CD4-positive, alpha-beta T cell treated with Interleukin-6 for 4 hours (primary cell): ENCODE measurements at regions not wholly inside any gene's neighbourhood (a gene's known extent, or its start where the extent isn't known, plus 50 kb on each side); places are given as distances from the start of the nearest gene placed in this dataset.

Experiments used
- DNase-seq: peaks from one replicate; pipeline ENCODE4 v3.0.0-alpha.2; 2020; ENCODE audit warnings: mixed read lengths

DNA sequence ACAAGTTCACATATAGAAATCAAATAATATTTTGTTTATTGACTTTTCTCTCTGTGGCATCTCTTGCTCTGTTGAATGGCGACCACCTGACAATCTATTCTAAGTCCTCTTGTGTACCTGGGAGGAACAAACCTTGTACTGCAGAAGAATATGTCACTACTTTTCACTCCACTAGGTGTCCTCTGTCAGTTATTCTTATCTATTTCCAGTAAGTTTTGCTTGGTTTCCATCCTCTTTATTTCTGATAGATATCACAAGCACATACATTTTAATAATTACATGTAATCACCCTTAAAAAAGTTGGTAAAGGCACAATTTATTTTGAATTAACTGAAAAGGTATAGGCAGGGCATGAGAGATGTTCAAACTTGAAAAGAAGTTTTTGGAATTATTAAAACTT, 238.4 kb downstream of the SNCA start:
- DNase-seq, result no peak

DNA sequence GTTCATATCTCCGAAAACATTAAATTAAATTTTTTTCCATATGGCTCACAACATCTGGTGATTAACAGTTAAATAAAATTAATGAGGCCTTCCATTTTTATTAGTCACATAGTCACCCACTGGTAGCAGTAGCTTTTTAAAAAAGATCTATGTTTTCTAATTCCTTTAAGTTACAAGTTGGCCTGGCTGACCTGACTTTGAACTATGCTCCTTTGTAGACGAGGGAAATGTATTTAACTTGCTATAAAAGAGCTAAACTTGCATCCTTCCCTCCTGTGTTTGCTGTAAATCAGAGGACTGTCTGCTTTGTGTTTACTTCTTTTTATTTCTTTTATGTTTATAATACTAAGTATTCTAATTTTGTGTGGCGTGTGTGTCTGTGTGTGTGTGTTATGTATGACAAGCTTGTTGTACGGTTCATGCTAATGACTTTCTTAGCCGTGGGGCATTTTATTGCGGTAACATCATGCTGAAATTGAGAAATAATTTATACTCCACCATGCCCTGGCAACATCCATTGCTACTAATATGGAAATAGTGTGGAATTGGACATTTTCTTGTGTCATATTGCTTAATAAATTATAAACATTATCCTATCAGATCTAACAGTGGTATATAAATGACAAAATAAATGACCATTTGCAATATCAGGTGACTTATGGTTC, 241.7 kb downstream of the SNCA start:
- DNase-seq, result no peak

DNA sequence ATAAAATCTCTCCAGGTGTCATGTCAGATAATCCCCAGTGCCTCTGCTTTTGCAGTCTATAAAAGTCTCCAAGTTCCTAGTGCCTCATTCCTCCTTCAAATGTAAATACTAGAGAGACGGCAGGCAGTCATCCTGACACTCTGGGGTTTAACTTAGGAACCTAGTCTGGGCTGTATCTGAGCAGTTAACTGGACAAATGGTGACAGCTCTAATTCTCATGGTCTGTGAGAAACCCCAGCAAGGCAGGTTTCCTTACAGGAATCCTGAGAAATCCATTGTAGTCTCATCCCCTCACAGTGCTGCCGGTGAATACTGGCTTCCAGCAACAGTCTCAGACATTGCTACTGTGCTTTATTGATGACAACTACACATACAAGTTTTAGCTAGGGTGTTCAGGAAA, 246.8 kb downstream of the SNCA start:
- DNase-seq, result no peak

DNA sequence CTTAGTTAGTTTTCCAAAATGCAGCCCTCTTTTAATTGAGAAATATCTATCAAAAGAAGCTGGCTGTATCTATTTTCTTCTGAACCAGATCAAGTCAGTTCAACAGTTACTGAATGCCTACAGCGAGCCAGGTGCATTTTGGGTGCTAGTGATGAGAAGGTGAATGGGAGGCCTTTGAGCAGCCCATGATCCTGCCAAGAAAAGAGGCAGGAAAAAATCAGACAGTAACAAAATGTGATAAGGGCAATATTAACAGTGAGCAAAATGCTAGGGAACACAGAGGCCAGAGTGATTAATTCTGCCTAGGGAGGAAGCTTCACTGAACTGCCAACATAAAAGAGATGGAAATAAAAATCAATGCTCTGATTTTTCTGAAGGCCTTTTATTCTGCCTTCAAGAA, 248.5 kb downstream of the SNCA start:
- no peak for DNase-seq

DNA sequence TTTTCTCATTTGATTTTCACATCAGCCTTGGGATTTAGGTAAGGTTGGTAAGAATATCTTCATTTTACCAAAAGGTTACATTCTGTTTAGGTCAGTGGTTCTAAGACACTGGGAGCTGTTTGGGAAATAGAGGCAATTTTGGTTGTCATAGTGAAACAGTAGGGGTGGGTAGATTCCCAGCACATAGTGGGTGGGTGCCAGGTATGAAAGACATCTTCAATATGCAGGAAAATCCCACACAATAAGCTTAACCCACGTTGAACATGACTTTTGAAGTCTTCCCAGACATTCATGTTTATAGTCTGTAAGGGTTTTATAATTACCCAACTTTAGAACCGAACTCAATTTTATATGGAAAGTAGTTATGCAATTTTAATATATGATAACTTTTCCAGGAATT, 249.6 kb downstream of the SNCA start:
- DNase-seq, result no peak

DNA sequence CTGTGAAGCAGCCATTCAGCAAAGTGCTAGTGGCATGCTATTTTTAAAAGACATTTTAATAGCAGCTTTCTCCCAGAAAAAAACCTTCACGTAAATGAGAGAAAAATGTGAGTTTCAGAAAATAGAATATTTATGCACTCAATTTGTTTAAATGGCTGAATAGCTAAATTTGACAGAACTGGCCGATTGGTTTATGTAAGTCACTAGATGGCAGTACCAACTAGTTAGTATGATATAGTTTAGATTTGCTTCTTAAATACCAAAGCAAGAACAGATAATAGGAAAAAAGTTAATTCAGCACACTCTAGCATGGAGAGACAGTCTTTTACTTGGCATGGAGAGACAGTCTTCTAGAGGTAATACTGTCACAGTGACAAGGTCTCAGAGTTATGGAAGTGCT, 250.1 kb downstream of the SNCA start:
- DNase-seq, result no peak

DNA sequence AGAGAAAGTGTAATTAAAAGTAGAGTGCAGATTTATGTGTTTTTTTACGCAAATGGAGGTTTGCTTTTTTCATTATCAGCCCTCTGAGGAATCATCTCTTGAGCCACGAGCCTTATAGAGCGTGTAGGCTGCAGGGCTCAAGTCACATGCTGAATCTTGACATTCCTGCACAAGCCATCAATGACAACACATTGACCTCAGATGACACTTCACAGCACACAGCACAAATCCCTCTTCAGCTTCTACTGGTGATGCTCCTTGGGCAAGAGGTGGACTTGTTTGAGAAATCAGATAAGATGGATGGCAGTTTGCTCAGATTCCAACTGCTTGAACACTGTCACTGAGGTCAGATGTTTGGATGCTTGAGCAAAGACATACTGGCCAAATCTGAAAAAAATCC, 250.6 kb downstream of the SNCA start:
- DNase-seq, result no peak

DNA sequence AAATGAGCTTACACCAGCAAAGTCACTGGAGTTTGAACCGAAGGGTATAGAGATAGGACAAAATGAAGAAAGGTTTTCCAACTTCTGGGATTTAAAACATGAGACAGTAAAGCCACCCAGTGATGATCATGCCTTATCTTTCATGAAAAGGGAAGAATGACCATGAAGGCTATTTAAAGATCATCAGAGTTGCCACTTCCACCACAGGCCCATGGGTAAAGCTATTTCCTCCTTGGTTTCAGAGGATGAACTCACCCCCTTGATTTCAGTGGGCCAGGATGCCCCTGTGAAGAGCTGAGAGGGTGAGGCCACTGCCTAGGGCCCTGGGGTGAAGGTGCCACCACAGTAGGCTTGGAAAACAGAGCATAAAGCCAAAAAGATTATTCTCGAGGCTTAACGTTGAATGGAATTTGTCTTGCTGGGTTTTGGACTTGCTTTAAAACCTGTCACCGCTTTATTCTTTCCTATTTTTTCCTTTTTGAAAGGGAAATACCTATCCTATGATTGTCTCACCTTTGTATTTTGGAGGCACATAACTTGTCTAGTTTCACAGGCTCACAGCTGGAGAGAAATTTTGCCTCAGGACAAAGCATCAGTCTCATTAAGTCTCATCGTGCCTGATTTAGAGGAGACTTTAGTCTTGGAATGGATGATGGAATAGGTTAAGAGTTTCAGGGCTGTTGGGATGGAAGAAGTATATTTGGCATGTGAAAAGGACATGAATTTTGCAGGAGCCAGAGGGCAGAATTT, 254.0 kb downstream of the SNCA start:
- no peak for DNase-seq

DNA sequence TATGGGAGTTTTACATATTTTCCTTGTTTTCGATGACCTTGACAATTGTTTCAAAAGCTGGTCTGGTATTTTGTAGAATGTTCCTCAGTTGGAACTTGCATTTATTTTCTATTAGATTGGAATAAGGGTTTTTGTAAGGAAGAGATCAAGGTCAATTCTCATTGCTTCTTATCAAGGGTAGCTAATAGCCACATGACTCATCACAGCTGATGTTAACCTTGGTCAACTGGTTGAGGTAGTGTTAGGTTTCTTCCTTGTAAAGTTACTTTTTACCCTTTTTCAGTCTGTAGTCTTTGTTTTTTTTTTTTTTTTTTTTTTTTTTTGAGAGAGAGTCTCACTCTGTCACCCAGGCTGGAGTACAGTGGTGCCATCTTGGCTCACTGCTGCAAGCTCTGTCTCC, 257.2 kb downstream of the SNCA start:
- no peak for DNase-seq

DNA sequence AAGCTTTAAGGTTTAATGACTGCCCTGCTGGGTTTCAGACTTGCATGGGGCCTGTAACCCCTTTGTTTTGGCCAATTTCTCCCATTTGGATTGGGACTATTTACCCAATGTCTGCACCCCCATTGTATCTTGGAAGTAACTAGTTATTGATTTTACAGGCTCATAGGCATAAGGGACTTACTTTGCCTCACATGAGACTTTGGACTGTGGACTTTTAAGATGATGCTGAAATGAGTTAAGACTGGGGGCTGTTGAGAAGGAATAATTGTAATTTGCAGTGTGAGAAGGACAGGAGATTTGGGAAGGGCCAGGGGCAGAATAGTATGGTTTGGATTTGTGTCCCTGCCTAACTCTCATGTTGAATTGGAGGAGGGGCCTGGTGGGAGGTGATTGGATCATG, 260.7 kb downstream of the SNCA start:
- no peak for DNase-seq

DNA sequence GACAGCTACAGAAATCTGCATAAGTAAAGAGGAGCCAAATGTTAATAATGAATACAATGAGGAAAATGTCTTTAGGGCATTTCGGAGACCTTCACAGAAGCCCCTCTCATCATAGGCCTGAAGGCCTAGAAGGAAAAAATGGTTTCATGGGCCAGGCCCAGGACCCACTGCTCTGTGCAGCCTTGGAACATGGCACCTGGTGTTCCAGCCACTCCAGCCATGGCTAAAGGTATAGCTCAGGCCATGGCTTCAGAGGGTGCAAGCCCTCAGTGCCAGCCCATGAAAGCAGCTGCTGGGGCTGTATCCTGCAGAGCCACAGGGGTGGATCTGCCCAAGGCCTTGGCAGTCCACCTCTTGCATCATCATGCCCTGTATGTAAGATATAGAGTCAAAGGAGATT, 261.1 kb downstream of the SNCA start:
- no peak for DNase-seq

DNA sequence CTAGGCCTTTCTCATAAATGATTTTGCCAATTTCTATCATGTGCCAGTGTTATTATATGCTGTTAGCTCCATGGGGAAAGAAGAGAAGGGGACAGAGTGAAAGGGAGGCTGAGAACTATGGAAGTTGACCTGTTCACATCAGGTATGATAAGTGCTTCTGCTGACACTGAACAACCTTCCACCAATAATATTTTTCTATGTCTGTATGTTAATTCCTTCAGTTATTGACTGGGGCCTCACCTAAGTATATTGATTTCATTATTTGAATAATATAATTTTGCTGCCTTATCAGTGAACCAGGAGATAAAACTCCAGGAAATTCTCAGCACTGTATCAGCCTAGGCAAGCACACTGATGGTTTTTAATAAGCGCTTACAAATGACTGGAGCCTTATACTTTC, 262.8 kb downstream of the SNCA start:
- no peak for DNase-seq

DNA sequence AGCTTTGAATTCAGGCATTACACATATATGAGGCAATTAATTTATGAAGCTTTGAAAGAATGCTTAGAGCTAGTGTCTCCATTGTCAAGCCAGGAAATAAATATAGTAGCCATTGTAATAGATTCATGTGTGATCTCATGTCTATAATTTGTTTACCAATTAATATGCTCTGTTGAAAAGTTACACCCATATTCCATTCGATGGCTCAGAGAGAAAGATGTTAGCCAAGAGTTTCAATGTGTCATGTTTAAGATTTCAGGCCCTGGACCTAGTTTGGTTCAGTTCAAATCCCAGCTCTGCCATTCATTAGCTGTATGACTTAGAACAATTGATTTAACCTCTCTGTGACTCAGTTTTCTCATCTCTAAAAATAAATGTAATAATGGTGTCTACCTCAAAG, 263.3 kb downstream of the SNCA start:
- DNase-seq, result no peak

DNA sequence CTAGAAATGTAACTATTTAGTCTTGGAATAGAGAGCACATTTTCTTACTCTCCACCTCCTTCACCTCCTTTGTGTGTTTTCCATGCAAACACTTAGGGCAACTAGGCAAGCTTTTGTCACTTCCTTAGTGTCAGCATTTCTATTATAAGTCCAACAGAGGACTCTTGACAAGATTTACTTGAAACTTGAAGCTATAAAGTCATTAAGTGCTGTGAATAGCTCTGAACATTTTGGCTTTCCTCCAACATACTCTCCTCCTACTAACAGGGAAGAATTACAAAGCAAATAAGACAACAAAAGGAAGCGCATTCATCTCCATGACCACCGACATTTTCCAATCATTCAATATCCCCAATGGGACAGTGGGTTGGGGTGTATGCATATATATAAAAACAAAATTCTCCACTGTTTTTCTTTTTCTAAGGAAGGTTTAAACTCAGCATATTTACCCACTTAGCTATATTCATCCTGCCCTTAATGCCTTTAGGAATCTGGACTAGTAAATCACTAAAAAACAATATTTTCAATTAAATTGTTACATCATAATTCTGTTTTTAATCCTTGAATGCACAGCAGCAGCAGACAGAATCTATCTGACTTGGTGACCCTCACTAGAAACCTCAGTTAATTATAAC, 264.6 kb downstream of the SNCA start:
- DNase-seq, result no peak

DNA sequence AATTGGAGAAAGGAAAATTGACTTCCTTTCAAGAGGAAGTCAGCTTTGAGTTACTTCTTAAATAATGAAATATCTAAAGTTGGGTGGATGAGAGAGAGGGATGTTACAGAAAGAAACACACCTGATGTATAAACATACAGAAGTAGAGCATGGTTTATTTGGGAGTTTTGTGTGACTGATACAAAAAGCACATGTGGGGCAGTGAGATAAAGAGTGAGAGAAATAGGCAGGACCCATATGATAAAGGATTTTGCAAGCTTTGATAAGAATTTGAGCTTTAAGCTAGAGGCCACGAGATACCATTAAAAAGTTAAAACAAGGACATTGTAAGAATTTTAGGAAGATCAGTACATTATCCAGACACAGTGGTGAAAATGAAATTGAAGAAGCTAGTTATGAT, 263.3 kb upstream of the GPRIN3 start:
- no peak for DNase-seq

DNA sequence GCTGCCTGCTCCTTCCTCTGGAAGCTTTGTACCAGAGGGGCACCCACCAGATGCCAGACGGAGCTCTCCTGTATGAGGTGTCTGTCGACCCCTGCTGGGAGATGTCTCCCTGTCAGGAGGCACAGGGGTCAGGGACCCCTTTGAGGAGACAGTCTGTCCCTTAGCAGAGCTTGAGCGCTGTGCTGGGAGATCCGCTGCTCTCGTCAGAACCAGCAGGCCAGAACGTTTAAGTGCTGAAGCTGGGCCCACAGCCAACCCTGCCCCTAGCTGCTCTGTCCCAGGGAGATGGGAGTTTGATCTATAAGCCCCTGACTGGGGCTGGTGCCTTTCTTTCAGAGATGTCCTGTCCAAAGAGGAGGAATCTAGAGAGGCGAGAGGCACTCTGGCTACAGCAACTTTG, 260.3 kb upstream of the GPRIN3 start:
- no peak for DNase-seq

DNA sequence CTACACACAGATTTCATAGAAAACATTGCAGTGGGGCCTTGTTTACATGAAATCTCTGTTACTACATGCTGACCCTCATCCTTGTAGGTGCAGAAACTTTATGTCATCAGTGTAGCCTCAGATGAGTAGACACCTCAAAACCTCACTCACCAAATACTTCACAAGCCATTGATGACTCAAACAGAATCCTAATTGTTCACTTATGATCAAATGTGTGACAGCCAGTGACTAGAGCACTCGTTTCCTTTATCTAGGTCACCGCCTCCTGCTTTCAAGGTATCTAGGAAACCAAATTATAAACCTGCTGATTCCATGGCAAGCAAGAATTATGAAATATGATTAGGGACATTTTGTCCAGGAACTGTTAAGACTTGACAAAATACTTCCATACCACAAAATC, 255.8 kb upstream of the GPRIN3 start:
- no peak for DNase-seq

DNA sequence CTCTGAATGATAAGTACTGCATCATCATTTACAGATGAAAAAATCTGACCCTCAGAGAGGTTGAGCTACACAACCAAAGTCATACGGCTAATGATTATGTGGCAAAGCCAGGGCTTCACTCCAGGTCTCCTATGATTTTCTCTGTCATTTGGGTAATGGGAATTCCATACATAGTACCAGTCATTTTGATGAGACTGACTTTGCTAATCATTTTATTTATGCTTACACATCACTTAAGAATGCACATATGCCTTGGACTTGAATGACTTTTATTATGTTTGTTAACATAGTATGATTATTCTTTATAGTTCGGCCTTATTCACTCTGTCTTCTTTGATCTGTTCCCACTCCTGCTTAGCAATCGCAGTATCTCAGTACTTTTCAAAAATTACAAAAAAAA, 255.1 kb upstream of the GPRIN3 start:
- DNase-seq, result no peak

DNA sequence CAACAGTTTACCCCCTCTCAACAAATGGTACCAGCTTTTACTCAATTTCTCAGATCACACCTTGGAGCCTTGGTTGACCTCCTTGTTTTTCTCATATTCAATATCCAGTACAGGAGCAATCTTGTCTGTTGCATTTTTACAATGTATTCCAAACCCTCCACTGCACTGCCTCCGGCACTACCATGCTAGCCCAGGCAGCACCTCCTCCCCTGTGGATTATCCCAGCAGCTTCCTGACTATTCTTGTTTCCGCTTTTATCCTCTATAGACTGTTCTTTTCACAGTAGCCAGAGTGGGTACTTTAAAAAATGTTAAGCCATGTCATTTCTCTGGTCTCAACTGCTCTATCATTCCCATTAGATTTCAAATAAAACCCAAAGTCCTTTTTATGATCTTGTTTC, 253.4 kb upstream of the GPRIN3 start:
- no peak for DNase-seq

DNA sequence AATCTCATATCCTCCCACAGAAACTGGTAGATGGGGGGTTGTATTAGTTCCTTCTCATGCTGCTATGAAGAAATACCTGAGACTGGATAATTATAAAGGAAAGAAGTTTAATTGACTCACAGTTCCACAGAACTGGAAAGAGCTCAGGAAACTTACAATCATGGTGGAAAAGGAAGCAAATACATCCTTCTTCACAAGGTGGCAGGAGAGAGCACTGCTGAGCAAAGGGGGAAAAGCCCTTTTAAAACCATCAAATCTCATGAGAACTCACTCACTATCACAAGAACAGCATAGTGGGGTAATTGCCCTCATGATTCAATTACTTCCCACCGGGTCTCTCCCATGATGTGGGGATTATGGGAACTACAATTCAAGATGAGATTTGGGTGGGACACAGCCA, 250.5 kb upstream of the GPRIN3 start:
- no peak for DNase-seq

DNA sequence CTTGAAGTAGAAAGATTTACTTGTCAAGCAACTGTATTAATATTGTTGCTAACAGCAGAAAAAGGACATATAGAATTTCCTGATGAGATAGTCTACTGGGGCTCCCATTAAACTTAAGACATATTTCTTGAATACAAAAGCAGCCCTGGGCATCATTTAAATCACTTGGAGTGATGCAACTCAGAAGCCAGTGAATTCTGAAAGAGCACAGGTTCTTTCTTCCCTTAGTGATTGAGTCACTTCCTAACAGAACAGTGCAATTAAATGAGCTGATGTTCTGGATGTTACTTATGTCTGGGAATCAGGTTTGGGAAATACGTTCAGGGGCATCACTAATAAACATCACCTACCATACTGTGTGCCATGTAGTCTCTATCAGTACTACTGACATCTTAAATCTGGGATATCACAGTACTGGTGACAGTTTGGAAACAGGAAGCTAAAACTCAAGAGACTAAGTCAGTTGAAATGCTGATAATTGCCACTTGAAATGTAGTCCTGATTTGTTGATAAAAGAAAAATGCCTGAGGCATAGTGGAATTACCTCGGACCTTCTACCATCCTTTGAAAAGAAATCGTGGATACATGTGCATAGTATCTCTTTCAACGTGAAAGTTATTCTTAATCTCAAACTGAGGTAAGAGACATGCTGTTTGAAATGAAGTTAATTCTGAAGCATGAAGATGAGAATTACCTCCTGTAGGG, 249.2 kb upstream of the GPRIN3 start:
- DNase-seq, result no peak

DNA sequence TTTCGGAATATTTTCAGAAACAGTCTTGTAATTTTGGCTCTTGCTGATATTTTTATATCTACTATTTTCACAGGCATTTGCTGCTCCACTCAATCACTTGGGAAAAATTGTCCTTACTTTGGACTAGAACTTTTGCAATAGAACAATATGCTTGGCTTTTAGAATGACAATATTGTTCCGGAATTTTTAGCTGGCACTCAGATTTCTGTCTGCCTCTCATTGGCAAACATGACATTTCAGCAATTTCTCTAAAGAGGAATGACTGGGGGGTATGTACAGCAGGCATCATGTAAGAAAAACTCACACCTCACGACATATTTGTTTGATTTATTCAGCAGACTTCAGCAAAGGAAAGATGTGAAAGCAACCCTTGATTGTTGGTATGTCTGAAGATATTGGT, 243.6 kb upstream of the GPRIN3 start:
- no peak for DNase-seq

DNA sequence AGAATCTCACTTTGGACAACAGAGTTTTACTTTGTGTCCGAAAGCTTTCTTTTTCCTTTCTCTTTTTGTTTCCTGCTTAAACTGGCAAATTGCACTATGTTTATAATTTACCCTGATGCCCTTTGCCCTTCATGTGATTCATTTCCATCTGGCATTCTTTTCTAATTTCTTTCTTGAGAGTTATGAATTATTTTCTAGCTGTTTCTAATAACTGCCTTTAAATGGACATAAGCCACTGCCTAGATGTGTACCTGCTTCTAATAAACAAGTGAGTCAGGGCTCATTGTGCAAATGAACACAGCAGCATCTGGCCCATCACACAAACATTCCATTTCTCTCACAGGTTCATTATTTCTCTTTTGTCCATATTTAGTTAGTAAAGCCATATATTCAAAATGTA, 242.3 kb upstream of the GPRIN3 start:
- no peak for DNase-seq

DNA sequence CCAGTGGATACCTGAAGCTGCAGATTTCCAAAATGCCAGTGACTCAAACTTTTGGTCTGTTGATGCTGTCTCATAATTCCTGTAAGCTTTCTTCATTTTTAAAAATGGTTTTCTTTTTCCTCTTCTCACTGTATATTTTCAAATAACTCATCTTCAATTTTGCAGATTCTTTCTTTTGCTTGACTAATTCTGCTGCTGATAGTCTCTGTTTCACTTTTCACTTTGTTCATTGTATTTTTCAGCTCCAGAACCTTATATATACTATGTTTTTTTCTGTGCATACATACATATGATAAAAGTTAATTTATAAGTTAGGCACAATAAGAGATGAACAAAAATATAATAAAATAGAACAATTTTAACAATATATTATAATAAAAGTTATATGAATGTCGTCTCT, 237.7 kb upstream of the GPRIN3 start:
- DNase-seq, result no peak
